ENCODE measurements at regions not wholly inside any gene's neighbourhood (a gene's known extent, or its start where the extent isn't known, plus 50 kb on each side); places are given as distances from the start of the nearest gene placed in this dataset.
"Not testable (repeated sequence)": the region's sequence is repeated elsewhere in the genome, so short reads cannot be mapped to it uniquely, and the experiment has no call there.

- 74 to 81% methylated on average over 9 to 15 of the region's 19 CpGs for WGBS, 2 donors
- ATAC-seq; intact Hi-C loops (cut with DNase I); H3K4me3 ChIP-seq; DNase-seq; H3K27ac ChIP-seq; H3K36me3 ChIP-seq (replicated peaks in 1 of 2; ENCODE audit: insufficient read depth in 1 of 2, low read depth in 2 of 2); H3K27me3 ChIP-seq; H3K9me3 ChIP-seq: not testable (repeated sequence)
- peaks cover 10% of the 10 kb centered on the region for H3K4me1 ChIP-seq
These were observed 190.7 kb downstream of the LAT start for GRCh38 chr16:29175411-29176153.

- 64 to 80% methylated on average over 15 to 16 of the region's 16 CpGs for WGBS, 2 donors
- H3K4me1 ChIP-seq, result peaks cover 10% of the 10 kb centered on the region
- H3K36me3 ChIP-seq (replicated peaks in 1 of 2; ENCODE audit: insufficient read depth in 1 of 2, low read depth in 2 of 2); ATAC-seq; DNase-seq; intact Hi-C loops (cut with DNase I); H3K27me3 ChIP-seq; H3K4me3 ChIP-seq; H3K27ac ChIP-seq; H3K9me3 ChIP-seq: not testable (repeated sequence)
These were observed 188.8 kb downstream of the LAT start for GRCh38 chr16:29173371-29174305.

DNA sequence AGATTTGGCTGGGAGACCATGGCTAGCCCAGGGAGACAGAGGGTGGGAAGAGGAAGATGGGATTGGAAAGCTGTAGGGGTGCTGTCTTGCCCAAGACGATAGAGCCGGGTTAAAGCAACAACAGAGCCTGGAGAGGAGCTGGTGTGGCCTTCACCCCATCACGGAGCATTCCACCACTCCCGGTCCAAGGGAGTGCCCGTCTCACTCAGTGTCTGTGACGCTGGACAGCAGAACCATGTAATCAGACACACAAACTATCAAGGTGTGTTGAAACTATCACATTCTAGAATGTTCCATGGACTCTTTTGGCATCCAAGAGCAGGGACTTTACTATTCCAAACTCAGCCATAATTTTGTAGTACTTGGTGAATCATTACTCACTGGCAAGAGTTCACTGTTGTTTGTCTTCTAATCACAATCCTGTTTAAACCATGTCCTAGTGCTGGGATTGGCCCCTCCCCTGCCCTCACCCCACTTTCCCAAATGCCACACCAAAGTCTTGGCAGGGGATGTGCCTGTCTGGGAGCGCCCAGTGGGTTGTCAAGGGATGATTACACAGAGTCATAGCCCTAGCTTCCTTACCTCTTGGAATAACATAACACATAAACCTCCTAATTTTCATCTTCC, 187.4 kb downstream of the LAT start:
- ATAC-seq; H3K27ac ChIP-seq; H3K4me1 ChIP-seq; H3K36me3 ChIP-seq (replicated peaks in 1 of 2; ENCODE audit: insufficient read depth in 1 of 2, low read depth in 2 of 2); intact Hi-C loops (cut with DNase I); H3K9me3 ChIP-seq; H3K27me3 ChIP-seq; H3K4me3 ChIP-seq; DNase-seq: not testable (repeated sequence)
- 77 to 78% methylated on average over 7 of the region's 7 CpGs for WGBS, 2 donors

GRCh38 chr16:29171296-29171695, 186.4 kb downstream of the LAT start:
- intact Hi-C loops (cut with DNase I); H3K27me3 ChIP-seq; H3K9me3 ChIP-seq; H3K4me1 ChIP-seq; ATAC-seq; H3K4me3 ChIP-seq; H3K27ac ChIP-seq; DNase-seq; H3K36me3 ChIP-seq (replicated peaks in 1 of 2; ENCODE audit: insufficient read depth in 1 of 2, low read depth in 2 of 2): not testable (repeated sequence)
- WGBS, 2 donors, result 83% methylated on average over 1 to 6 of the region's 6 CpGs

DNA sequence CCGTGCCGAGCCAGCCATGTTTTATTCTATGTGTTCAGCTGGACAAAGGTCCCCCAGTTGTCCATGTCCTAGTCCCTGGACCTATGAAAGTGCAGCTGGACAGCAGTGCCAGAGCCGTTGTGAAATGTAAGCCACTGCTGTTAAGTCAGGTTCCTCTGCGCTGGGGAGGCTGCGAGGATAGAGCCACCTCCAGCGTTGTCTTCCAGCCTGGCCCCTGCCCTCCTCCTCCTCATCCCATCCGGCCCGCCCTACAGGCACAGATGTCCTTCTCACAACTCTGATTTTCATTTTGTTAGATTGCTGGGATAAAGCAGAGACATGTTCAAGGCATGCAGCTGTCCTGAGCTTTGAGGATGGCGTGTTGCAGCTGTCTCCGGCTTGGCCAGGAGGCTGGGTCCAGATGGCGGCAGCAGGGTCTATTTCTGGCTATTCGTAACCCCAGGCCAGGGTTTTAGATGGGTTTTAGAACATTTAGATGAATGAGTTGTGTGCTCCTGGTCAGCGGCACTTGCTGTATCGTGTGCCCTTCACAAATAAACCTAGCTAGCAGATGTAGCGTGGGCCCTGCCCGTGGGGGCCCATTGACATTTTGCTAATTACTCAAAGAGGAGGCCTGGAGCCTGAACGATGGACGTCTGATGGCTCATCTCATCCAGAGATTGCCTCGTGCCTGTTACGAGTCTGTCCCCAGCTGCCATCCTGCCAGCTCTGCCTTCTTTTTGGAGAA, 185.7 kb downstream of the LAT start:
- ATAC-seq; H3K27ac ChIP-seq; intact Hi-C loops (cut with DNase I); H3K4me1 ChIP-seq; DNase-seq; H3K27me3 ChIP-seq; H3K4me3 ChIP-seq; H3K9me3 ChIP-seq; H3K36me3 ChIP-seq (replicated peaks in 1 of 2; ENCODE audit: insufficient read depth in 1 of 2, low read depth in 2 of 2): not testable (repeated sequence)
- 75 to 80% methylated on average over 18 to 20 of the region's 20 CpGs for WGBS, 2 donors

- H3K27me3 ChIP-seq; H3K36me3 ChIP-seq (replicated peaks in 1 of 2; ENCODE audit: insufficient read depth in 1 of 2, low read depth in 2 of 2); ATAC-seq; H3K27ac ChIP-seq; DNase-seq; H3K9me3 ChIP-seq; H3K4me3 ChIP-seq; H3K4me1 ChIP-seq; intact Hi-C loops (cut with DNase I): not testable (repeated sequence)
- 57 to 59% methylated on average over 9 to 11 of the region's 16 CpGs for WGBS, 2 donors
These were observed 184.6 kb downstream of the LAT start for GRCh38 chr16:29169295-29169994.

DNA sequence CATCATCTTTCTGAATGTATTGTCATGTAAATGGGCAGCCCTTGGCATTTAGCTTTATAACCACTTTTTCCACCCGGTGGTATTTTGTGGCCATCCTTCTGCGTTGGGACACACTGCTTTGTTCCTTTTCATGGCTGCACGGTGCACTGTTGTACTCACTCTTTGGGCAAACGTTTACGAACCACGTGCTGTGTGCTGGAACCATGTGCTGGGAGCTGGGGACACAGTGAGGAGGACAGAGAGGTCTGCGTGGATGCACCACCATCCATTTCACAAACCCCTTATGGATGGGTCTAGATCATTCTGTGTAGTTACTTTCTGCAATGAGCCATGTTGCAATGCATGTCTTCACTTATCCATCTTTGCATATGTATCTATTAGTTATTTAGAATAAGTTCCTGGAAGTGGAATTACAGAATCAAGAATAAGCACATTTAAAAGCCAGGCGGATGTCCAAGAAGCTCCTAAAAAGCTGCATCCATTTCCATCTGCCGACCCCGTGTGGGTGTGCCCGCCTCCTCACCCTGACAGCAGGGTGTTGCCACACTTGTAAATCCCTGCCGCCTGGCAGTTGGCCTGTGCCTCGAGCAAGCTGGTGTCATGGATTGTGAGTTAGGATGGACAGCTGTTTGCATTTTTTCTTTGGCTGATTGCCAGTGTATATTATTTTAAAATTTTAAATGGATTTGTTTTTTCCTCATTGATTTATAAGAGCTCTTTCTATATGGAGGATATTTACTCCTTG, 183.8 kb downstream of the LAT start:
- H3K9me3 ChIP-seq; H3K27ac ChIP-seq; DNase-seq; H3K4me1 ChIP-seq; H3K27me3 ChIP-seq; H3K4me3 ChIP-seq; intact Hi-C loops (cut with DNase I); H3K36me3 ChIP-seq (replicated peaks in 1 of 2; ENCODE audit: insufficient read depth in 1 of 2, low read depth in 2 of 2); ATAC-seq: not testable (repeated sequence)
- WGBS, 2 donors, result 72 to 73% methylated on average over 13 of the region's 13 CpGs

- intact Hi-C loops (cut with DNase I); ATAC-seq: not testable (repeated sequence)
These were observed 179.7 kb downstream of the LAT start for GRCh38 chr16:29164442-29165089.

DNA sequence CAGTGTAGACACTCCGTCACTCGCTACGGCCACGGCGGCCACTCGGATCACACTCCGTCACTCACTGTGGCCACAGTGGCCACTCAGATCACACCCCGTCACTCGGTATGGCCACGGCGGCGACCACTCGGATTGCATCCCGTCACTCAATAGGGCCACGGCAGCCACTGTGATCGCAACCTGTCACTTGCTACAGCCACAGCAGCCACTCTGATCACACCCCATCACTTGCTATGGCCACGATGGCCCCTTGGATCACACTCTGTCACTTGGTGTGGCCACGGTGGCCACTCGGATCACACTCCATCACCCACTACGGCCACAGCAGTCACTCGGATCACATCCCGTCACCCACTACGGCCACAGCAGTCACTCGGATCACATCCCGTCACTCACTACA, 175.3 kb downstream of the LAT start:
- ATAC-seq; H3K27ac ChIP-seq; H3K4me1 ChIP-seq; DNase-seq; intact Hi-C loops (cut with DNase I); H3K4me3 ChIP-seq; H3K9me3 ChIP-seq; H3K27me3 ChIP-seq; H3K36me3 ChIP-seq (replicated peaks in 1 of 2; ENCODE audit: insufficient read depth in 1 of 2, low read depth in 2 of 2): not testable (repeated sequence)
- 92 to 94% methylated on average over 25 of the region's 25 CpGs for WGBS, 2 donors

More at GRCh38 chr16:29164442-29165089, 179.7 kb downstream of the LAT start:
- H3K4me1 ChIP-seq; H3K27ac ChIP-seq; H3K27me3 ChIP-seq; DNase-seq; H3K36me3 ChIP-seq (replicated peaks in 1 of 2; ENCODE audit: insufficient read depth in 1 of 2, low read depth in 2 of 2); H3K9me3 ChIP-seq; H3K4me3 ChIP-seq: not testable (repeated sequence)
- 81 to 92% methylated on average over 5 of the region's 8 CpGs for WGBS, 2 donors

DNA sequence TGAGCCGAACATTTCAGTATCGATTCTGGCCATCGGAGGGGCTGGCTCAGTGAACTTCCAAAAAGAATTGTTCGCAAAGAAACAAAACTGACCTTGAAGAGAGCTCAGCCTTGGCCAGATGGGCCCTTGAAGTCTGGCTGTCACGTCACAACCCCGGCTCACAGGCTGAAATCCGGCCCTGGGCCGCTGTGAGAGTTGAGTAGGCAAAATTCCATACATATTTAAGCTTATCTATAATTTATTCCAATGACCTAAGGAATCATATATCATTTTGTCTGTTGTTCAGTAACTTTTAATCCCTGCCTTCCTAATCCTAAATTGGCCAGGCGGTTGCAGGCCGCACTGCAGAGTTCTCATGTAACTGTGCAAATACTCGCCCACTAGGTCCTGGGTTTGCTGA, 174.8 kb downstream of the LAT start:
- intact Hi-C loops (cut with DNase I); DNase-seq; ATAC-seq; H3K27me3 ChIP-seq; H3K27ac ChIP-seq; H3K4me1 ChIP-seq; H3K4me3 ChIP-seq; H3K9me3 ChIP-seq; H3K36me3 ChIP-seq (replicated peaks in 1 of 2; ENCODE audit: insufficient read depth in 1 of 2, low read depth in 2 of 2): not testable (repeated sequence)
- 49 to 52% methylated on average over 11 of the region's 11 CpGs for WGBS, 2 donors

All from body of pancreas (tissue), 4 donors.